H1 (cell line): ENCODE measurements at regions not wholly inside any gene's neighbourhood (a gene's known extent, or its start where the extent isn't known, plus 50 kb on each side); places are given as distances from the start of the nearest gene placed in this dataset.

Source experiments
- ATF2 ChIP-seq: IDR thresholded peaks from 2 replicates; pipeline ENCODE4 v1.6.1; 2012; ENCODE audit warnings: low read length, inconsistent platforms
- BACH1 ChIP-seq: IDR thresholded peaks from 2 replicates; pipeline ENCODE4 v1.6.1; 2012; ENCODE audit warnings: low read length, improper control_type of control experiment
- CHD7 ChIP-seq: fragments of 300-600 bp; sonication (generic); IDR thresholded peaks from 2 replicates; pipeline ENCODE4 v1.7.1; 2012; ENCODE audit warnings: low read length, moderate library complexity, mild to moderate bottlenecking, inconsistent platforms; ENCODE audit not compliant: insufficient replicate concordance
- EP300 ChIP-seq, 2 experiments: IDR thresholded peaks; 1 replicate in 1 of 2; 2 replicates in 1 of 2; pipeline ENCODE4 v1.6.1; 2011 to 2012; ENCODE audit warnings: low read depth in 2 of 2, low read length in 2 of 2, mild to moderate bottlenecking in 2 of 2, borderline replicate concordance in 1 of 2, inconsistent platforms in 1 of 2, moderate library complexity in 1 of 2
- PHF8 ChIP-seq: fragments of 200-600 bp; sonication (generic); conservative IDR thresholded peaks from 2 replicates; pipeline ENCODE4 v1.7.1; 2012; ENCODE audit warnings: low read depth, mild to moderate bottlenecking, inconsistent platforms, low read length, moderate library complexity
- SIX5 ChIP-seq: IDR thresholded peaks from 2 replicates; pipeline ENCODE4 v1.6.1; 2011; ENCODE audit warnings: mild to moderate bottlenecking, low read depth, low read length
- TAF7 ChIP-seq: optimal IDR thresholded peaks from 2 replicates; pipeline ENCODE3; 2011; ENCODE audit warnings: low read depth, mild to moderate bottlenecking, inconsistent platforms, low read length, moderate library complexity, borderline replicate concordance
- YY1 ChIP-seq: IDR thresholded peaks from 2 replicates; pipeline ENCODE4 v1.6.1; 2011; ENCODE audit warnings: low read depth, mild to moderate bottlenecking, low read length
- ZNF274 ChIP-seq: IDR thresholded peaks from 2 replicates; pipeline ENCODE4 v1.7.0; 2012; ENCODE audit warnings: low read length, borderline replicate concordance; ENCODE audit errors: extremely low read depth

GRCh38 chr11:106473089-106473722, 395.7 kb downstream of the AASDHPPT start (continued):
- no peak for TF ChIP-seq CHD7
- TF ChIP-seq SIX5 = no peak
- no peak for TF ChIP-seq YY1
- TF ChIP-seq ATF2 = no peak
- no peak for TF ChIP-seq ZNF274
- TF ChIP-seq BACH1 = no peak
- no peak for TF ChIP-seq EP300 (IDR thresholded peaks at IDR 0.05; ENCODE audit: borderline replicate concordance in 1 of 2, low read depth in 2 of 2, low read length in 2 of 2)
- no peak for TF ChIP-seq PHF8
- no peak for TF ChIP-seq TAF7
